Activated naive CD4-positive, alpha-beta T cell treated with anti-CD3 and anti-CD28 coated beads, Interleukin-2, amount 50 U/mL, for 72 hours (primary cell): ENCODE measurements at regions not wholly inside any gene's neighbourhood (a gene's known extent, or its start where the extent isn't known, plus 50 kb on each side); places are given as distances from the start of the nearest gene placed in this dataset.
"Not testable (repeated sequence)": the region's sequence is repeated elsewhere in the genome, so short reads cannot be mapped to it uniquely, and the experiment has no call there.

ENCODE experiments used
- ATAC-seq, 2 donors: fragments of 150-1000 bp; cut with Tn5 transposase; 2 replicates each; pipeline ENCODE4 v1.10.0; 2021; ENCODE audit warnings: mild to moderate bottlenecking in 2 of 2, moderate library complexity in 2 of 2
- DNase-seq, 2 donors: peaks; one replicate each; pipeline ENCODE4 v3.0.0; 2021 to 2022; ENCODE audit warnings: low spot score in 2 of 2
- H3K27ac Mint-ChIP-seq, 2 donors: one replicate each; pipeline ENCODE4 v1.8.0; 2022; ENCODE audit warnings: mild to moderate bottlenecking in 2 of 2, mixed read lengths in 2 of 2
- H3K36me3 Mint-ChIP-seq, 2 donors: one replicate each; pipeline ENCODE4 v1.8.0; 2022; ENCODE audit warnings: mixed read lengths in 2 of 2
- H3K9me3 Mint-ChIP-seq, 2 donors: one replicate each; pipeline ENCODE4 v1.8.0; 2022; ENCODE audit warnings: mixed read lengths in 2 of 2

- ATAC-seq (no peak), DNase-seq (no peak)
- H3K36me3 Mint-ChIP-seq: no peaks in the 10 kb centered on the region
- H3K9me3 Mint-ChIP-seq: no peaks in the 10 kb centered on the region
- no peak overlapping the region for H3K27ac Mint-ChIP-seq
Measured at GRCh38 chr2:34806396-34806795, 1207.3 kb upstream of the FAM98A start.

- ATAC-seq (no peak), DNase-seq (no peak)
- H3K9me3 Mint-ChIP-seq: no peaks in the 10 kb centered on the region
- H3K27ac Mint-ChIP-seq: no peak overlapping the region
- H3K36me3 Mint-ChIP-seq: no peaks in the 10 kb centered on the region
Measured at GRCh38 chr2:34799556-34799955, 1200.5 kb upstream of the FAM98A start.

- H3K9me3 Mint-ChIP-seq, H3K27ac Mint-ChIP-seq, DNase-seq, H3K36me3 Mint-ChIP-seq, ATAC-seq: not testable (repeated sequence)
Measured at GRCh38 chr2:34795586-34795985, 1196.5 kb upstream of the FAM98A start.

GRCh38 chr2:34789169-34789568 lies 1190.1 kb upstream of the FAM98A start:
- ATAC-seq: no peak
- H3K27ac Mint-ChIP-seq: no peak overlapping the region
- peaks cover 11 to 13% of the 10 kb centered on the region in 2 donors for H3K9me3 Mint-ChIP-seq
- DNase-seq: no peak
- H3K36me3 Mint-ChIP-seq: no peaks in the 10 kb centered on the region

GRCh38 chr2:34787341-34787740 lies 1188.2 kb upstream of the FAM98A start:
- DNase-seq (no peak), ATAC-seq (no peak)
- H3K36me3 Mint-ChIP-seq: no peaks in the 10 kb centered on the region
- H3K9me3 Mint-ChIP-seq: peaks cover 11 to 13% of the 10 kb centered on the region in 2 donors
- H3K27ac Mint-ChIP-seq: no peak overlapping the region

- Mint-ChIP-seq H3K27ac (no peak overlapping the region), H3K36me3 (peaks cover 0 to 8% of the 10 kb centered on the region in 2 donors), H3K9me3 (peaks cover 18 to 20% of the 10 kb centered on the region in 2 donors)
- ATAC-seq: no peak
- DNase-seq: no peak
Measured at GRCh38 chr2:34785206-34785785, 1186.2 kb upstream of the FAM98A start.

- no peak for ATAC-seq
- Mint-ChIP-seq H3K27ac (no peak overlapping the region), H3K9me3 (peaks cover 14 to 16% of the 10 kb centered on the region in 2 donors), H3K36me3 (peaks cover 0 to 8% of the 10 kb centered on the region in 2 donors)
- no peak for DNase-seq
Measured at GRCh38 chr2:34784701-34785100, 1185.6 kb upstream of the FAM98A start.

GRCh38 chr2:34750742-34751141 lies 1151.6 kb upstream of the FAM98A start:
- not testable (repeated sequence) for ATAC-seq, H3K9me3 Mint-ChIP-seq, H3K36me3 Mint-ChIP-seq, DNase-seq, H3K27ac Mint-ChIP-seq

GRCh38 chr2:34747643-34748042 lies 1148.5 kb upstream of the FAM98A start:
- DNase-seq (no peak), ATAC-seq (no peak)
- Mint-ChIP-seq H3K27ac (no peak overlapping the region), H3K9me3 (peaks cover 0 to 5% of the 10 kb centered on the region in 2 donors), H3K36me3 (no peaks in the 10 kb centered on the region)

- no peak overlapping the region for H3K27ac Mint-ChIP-seq
- ATAC-seq (no peak), DNase-seq (no peak)
- H3K9me3 Mint-ChIP-seq: peaks cover 13 to 18% of the 10 kb centered on the region in 2 donors
- no peaks in the 10 kb centered on the region for H3K36me3 Mint-ChIP-seq
Measured at GRCh38 chr2:34738691-34739090, 1139.6 kb upstream of the FAM98A start.

- DNase-seq (no peak), ATAC-seq (no peak)
- Mint-ChIP-seq H3K9me3 (peaks cover 13 to 18% of the 10 kb centered on the region in 2 donors), H3K36me3 (no peaks in the 10 kb centered on the region), H3K27ac (no peak overlapping the region)
Measured at GRCh38 chr2:34737146-34737545, 1138.0 kb upstream of the FAM98A start.

- no peak for ATAC-seq
- Mint-ChIP-seq H3K27ac (no peak overlapping the region), H3K36me3 (no peaks in the 10 kb centered on the region), H3K9me3 (peaks cover 13 to 18% of the 10 kb centered on the region in 2 donors)
- no peak for DNase-seq
Measured at GRCh38 chr2:34736482-34736881, 1137.4 kb upstream of the FAM98A start.

- H3K36me3 Mint-ChIP-seq: no peaks in the 10 kb centered on the region
- no peak overlapping the region for H3K27ac Mint-ChIP-seq
- peaks cover 8 to 14% of the 10 kb centered on the region in 2 donors for H3K9me3 Mint-ChIP-seq
- DNase-seq (no peak), ATAC-seq (no peak)
Measured at GRCh38 chr2:34734662-34735061, 1135.6 kb upstream of the FAM98A start.

GRCh38 chr2:34734042-34734441 lies 1134.9 kb upstream of the FAM98A start:
- Mint-ChIP-seq H3K36me3 (no peaks in the 10 kb centered on the region), H3K9me3 (peaks cover 8 to 14% of the 10 kb centered on the region in 2 donors), H3K27ac (no peak overlapping the region)
- DNase-seq (no peak), ATAC-seq (no peak)

GRCh38 chr2:34731292-34731691 lies 1132.2 kb upstream of the FAM98A start:
- no peaks in the 10 kb centered on the region for H3K36me3 Mint-ChIP-seq
- no peak overlapping the region for H3K27ac Mint-ChIP-seq
- ATAC-seq (no peak), DNase-seq (no peak)
- peaks cover 0 to 5% of the 10 kb centered on the region in 2 donors for H3K9me3 Mint-ChIP-seq

GRCh38 chr2:34729845-34730244 lies 1130.7 kb upstream of the FAM98A start:
- DNase-seq (no peak), ATAC-seq (no peak)
- H3K9me3 Mint-ChIP-seq: peaks cover 0 to 5% of the 10 kb centered on the region in 2 donors
- no peak overlapping the region for H3K27ac Mint-ChIP-seq
- H3K36me3 Mint-ChIP-seq: no peaks in the 10 kb centered on the region

- H3K36me3 Mint-ChIP-seq: no peaks in the 10 kb centered on the region
- ATAC-seq (no peak), DNase-seq (no peak)
- H3K27ac Mint-ChIP-seq: no peak overlapping the region
- H3K9me3 Mint-ChIP-seq: peaks cover 0 to 7% of the 10 kb centered on the region in 2 donors
Measured at GRCh38 chr2:34724107-34724506, 1125.0 kb upstream of the FAM98A start.

- DNase-seq (no peak), ATAC-seq (no peak)
- peaks cover 0 to 3% of the 10 kb centered on the region in 2 donors for H3K9me3 Mint-ChIP-seq
- no peaks in the 10 kb centered on the region for H3K36me3 Mint-ChIP-seq
- H3K27ac Mint-ChIP-seq: no peak overlapping the region
Measured at GRCh38 chr2:34723683-34724082, 1124.6 kb upstream of the FAM98A start.
